NAMALWA (cell line): ENCODE measurements at regions not wholly inside any gene's neighbourhood (a gene's known extent, or its start where the extent isn't known, plus 50 kb on each side); places are given as distances from the start of the nearest gene placed in this dataset.
"Not testable (repeated sequence)": the region's sequence is repeated elsewhere in the genome, so short reads cannot be mapped to it uniquely, and the experiment has no call there.

Experiments used
- DNase-seq: peaks from one replicate; pipeline ENCODE4 v3.0.0-alpha.2; 2015; ENCODE audit warnings: low spot score

DNA sequence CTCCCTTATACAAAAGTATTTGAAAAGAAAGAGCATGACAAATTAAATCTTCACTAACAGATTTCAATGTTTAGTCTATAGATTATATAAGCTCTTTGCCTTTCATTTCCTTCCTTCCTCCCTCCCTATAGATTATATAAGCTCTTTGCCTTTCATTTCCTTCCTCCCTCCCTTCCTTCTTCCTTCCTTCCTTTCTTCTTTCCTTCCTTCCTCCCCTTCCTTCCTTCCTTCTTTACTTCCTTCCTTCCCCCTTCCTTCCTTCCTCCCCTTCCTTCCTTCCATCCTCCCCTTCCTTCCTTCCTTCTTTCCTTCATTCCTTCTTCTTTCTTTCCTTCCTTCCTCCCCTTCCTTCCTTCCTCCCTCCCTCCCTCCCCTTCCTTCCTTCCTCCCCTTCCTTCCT is 209.8 kb upstream of the CBLB start:
- no peak for DNase-seq

DNA sequence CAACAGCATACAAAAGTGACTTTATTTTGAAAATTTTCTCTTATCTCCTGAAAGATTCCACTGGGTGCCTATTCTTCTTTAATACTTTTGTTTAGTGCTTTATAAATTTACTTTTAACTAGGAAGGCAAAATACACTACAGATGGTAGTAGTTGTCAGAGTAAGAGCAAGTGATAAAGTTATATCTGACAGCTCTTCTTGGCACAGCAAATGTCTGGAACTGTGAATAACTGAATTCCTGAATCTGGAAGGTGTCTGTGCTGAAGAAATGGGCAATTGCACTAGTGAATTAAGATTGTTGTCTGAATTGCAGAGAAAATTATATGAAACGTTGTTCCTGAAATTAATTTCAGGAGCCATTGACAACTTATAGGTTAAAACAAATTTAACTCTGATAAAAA is 213.8 kb upstream of the CBLB start:
- DNase-seq, result no peak

GRCh38 chr3:106083207-106083606 is 214.4 kb upstream of the CBLB start:
- DNase-seq, result no peak

DNA sequence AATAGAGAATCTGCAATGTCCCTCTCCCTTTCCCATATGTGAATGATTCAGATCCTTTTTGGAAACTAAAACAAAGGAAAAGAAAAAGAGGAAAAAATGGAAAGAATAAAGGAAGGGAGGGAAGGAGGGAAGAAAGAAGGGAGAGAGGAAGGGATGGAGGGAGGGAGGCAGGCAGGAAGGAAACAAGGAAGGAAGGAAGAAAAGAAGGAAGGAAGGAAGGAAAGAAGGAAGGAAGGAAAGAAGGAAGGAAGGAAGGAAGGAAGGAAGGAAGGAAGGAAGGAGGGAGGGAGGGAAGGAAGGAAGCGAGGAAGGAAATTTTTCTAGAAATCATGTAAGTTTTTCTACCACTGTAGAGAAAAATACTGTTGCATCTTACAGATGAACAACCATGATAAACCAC is 215.0 kb upstream of the CBLB start:
- no peak for DNase-seq

DNA sequence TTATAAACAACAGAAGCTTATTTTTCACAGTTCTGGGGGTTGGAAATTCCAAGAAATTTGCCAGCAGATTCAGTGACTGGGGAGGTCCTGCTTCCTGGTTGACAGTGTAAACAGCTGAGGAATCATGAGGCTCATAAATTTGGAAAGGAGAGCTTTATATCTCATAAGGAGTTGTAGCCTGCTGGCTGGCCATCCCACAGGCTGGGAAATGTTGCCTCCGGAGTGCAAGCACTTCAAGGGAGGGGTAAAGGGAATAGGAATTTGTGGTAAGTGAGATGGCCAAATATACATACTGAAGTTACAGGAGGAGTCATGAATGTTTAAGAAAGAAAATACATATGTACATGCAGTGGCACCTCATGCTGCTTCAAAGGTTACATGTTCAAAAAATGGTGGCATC is 217.2 kb upstream of the CBLB start:
- no peak for DNase-seq

DNA sequence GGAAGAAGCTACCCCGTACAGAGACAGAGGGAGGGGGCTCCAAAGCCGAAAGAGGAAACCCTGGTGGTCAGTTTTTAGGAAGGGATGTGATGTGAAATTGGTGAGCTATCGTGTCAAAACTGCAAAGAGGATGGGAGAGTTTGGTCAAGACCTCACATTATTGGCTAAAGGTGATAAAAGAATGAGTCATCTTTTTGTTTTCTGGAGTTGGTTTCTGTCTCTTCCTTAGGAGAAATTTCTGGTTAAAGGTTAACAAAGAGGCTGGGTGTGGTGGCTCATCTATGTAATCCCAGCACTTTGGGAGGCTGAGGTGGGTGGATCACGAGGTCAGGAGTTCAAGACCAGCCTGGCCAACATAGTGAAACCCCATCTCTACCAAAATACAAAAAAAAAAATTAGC is 217.8 kb upstream of the CBLB start:
- DNase-seq, result no peak

DNA sequence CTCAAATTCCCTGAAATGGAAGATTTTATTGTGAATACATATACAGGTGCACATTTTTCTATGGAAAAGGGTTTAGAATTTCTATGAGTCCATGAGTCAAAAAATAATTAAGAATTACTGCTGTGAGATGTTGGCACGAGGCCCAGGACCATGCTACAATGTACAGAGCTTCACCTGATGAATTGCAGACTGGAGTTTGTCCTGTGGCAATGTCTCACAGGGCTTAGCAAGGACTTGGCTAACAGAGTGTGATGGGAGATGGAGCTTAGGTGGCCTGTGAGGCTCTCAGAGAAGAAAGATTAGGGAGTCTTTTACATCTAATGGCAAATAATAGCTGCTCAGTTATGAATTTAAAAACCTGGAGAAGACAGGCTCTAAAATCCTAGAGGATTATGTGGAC is 219.5 kb upstream of the CBLB start:
- no peak for DNase-seq

DNA sequence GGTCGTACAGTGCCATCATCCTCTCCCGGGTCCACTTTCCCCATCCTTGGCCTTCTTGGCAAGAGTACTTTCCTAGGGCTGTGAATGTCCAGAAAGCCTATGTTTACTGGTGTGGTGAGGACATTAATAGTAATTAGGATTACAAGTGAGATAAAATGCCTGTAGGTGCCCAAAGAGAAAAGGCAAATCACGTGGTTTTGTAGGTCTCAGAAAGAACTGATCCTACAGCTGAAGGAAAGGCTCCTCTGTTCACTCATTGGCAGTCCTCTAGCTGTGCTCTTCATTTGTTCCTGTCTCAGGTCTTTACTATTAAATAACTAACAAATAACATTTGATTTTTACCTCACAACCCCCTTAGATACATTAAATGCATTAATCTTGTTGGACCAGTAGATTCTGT is 220.1 kb upstream of the CBLB start:
- DNase-seq, result no peak

DNA sequence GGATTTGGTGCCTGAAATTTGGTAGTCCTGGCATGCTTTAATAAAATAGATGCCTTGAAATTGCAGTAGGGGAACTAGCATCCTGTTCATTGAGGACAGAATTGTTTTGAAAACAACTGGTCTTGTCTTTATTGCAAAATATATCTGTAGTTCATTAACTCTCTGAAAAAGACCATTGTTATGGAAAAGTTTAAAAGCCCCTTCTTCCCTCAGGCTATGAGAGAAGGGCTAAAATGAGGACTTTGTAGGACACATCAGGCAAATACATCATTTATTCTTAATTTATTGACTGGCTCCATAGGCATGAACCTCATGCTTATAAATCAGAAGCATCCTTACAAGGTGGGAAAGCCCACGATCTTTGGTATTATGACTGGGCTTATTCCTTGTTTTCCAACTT is 221.0 kb upstream of the CBLB start:
- no peak for DNase-seq

DNA sequence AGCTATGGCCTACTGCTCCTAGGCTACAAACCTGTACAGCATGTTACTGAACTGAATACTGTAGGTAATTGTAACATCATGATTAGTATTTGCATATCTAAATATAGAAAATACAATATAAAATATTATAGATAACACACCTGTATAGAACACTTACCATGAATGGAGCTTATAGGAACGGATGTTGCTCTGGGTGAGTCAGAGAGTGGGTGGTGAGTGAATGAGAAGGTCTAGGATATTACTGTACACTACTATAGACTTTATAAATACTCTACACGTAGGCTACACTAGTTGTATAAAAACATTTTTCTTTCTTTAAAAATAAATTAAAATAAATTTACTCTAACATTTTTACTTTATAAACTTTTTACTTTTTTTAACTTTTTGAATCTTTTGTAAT is 224.0 kb upstream of the CBLB start:
- no peak for DNase-seq

DNA sequence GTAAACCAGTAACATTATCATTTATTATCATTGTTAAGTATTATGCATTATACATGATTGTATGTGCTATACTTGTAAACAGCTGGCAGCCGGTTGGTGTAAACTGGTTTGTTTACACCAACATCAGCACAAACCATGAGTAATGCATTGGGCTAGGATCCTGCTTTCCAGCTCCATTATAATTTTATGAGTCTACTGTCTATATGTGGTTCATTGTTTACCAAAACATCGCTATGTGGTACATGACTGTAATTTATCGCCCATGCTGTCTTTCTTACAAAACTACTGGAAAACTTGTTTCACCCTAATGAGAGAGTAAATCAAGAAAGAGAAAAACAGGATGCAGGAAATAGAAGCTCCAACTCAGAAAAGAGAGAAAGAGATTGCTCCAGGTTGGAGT is 224.8 kb upstream of the CBLB start:
- DNase-seq, result no peak

DNA sequence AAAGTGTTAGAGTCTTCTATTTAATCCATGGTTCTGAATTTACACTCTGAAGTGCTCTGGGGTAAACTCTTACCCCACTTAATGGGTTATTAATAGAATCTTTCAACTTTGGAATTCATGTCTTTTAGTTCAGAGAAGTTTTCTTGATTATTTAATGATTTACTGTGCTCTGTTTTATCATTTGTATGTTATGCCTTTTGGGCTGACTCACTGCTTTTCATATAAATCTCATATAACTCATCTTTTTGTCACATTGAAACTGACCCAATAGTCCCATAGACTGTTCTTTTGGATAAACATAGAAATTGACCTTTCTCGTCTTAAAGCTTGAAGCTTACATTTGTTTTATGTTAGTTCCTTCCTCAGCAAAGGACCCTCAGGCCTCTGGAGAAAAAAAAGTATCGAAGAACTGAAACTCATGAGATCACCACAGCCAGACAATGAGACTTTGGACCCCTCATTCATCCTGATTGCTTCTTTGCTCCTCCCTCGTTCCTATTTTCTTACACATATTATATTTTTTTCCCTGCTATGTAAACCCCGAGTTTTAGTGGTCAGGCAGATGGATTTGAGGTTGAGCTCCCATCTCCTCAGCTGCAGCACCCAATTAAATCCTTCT is 229.1 kb upstream of the CBLB start:
- DNase-seq, result no peak

GRCh38 chr3:106103383-106103782 is 234.6 kb upstream of the CBLB start:
- no peak for DNase-seq

- DNase-seq, result no peak
Observed at GRCh38 chr3:106104078-106104477, 235.3 kb upstream of the CBLB start.

DNA sequence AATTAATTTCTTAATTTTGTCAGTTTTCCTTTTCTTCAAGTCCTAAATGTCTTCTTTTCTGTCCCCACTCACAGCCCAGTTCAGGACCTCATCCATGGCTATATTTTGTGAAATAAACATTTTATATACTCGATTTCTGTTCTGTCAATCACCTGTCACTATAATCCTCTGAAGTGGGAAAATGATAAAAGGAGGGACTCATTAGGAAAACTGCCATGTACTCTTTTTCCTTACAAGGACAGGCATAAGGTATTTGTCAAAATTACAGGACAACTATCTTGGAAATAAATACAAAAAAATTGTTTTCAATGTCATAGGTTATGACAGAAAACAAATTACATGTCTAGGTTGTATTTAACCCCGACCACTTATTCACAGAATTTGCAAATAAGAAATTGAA is 240.1 kb upstream of the CBLB start:
- no peak for DNase-seq

- not testable (repeated sequence) for DNase-seq
Observed at GRCh38 chr3:106112561-106112960, 243.7 kb upstream of the CBLB start.

DNA sequence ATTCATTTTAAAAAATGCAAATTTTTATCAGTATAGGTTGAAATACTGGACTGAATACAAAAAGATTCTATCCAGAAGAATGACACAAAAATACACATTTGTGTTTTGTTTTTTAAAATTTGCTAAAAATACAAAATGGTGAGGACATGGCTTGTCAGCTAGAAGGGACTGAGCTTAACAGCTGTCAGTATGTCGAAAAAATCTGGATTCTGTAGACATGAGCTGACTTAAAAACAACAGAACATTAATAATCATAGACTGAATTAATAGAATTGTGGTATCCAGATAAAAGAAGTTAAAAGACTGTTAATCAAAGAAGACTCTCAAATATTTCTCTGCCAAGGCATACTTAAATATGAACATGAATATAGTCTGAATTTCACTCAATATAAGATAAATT is 244.9 kb upstream of the CBLB start:
- no peak for DNase-seq

DNA sequence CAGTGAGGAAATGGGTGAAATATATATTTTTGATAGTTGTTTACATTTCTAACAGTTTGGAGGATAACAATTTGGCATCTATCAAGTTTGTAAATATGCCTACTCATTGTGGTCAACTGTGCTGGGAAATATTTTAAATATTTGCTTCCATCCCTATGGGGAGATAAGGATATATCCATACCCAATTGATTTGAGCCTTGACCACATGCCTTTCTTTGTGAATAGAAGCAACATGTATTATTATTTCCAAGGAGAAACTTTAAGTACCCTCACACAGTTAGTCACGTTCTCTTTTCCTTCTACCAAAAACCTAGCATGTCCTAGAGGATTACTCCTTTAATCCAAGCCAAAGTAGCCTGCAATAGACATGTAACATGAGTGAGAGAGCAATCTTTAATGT is 245.4 kb upstream of the CBLB start:
- no peak for DNase-seq

DNA sequence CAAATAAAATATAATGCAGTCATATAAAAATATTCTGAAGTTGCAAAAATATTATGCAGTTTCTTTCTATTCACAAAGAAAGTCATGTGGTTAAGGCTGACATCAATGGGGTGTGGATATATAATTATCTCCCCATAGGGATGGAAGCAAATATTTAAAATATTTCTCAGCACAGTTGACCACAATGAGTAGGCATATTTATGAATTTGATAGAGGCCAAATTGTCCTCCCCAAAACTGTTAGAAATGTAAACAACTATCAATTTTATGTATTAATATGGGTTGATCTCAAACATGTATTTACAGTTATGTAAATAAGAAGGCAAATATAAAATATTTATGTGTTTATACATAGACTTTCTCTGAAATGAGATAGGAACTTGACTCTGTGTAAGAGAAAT is 246.0 kb upstream of the CBLB start:
- DNase-seq, result no peak

- no peak for DNase-seq
Observed at GRCh38 chr3:106115557-106115956, 246.7 kb upstream of the CBLB start.

DNA sequence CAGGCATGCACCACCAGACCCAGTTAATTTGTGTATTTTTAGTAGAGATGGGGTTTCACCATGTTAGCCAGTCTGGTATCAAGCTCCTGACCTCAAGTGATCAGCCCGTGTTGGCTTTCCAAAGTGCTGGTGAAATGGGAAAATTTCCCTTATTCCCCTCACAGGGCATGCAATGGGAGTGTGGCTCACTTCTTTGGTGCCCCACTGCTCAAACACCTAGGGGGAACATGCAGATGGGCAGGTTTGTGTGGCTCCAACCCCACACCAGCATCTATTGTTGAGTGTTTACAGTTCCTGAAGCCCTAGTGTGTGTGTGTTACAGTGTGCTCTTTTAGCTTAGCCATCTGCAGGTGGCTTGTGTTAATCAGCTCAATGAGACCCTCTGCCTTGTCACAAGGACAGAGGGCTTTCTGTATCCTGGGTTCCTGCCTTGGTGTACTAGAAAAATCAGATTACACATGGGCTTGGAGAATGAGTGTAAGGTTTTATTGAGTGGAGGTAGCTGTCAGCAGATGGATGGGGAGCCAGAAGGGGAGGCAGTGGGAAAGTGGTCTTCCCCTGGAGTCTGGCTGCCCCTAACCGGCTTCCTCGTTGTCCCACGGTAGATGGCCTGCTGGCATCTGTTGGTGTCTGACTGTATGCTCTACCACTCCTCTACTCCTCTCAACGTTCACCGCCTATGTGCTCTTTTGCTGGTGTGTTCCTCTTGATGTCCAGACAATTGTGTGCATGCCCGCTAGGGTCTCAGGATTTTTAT is 248.1 kb upstream of the CBLB start:
- no peak for DNase-seq

DNA sequence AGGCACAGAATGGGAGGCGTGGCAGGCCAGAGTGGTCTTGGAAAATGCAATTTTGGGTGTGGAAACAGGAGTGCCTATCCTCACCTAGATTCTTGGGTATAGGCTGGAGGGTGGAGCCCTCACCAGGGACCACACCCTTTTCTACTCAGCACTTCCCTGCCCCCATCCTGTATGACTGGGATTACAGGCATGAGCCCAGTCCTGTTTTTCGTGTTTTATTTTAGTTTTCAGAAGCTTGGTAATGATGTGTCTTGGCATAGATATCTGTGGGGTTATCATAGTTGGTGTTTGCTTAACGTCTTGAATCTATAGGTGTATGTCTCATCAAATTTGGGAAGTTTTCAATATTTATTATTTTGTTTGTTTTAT is 248.7 kb upstream of the CBLB start:
- DNase-seq, result no peak

DNA sequence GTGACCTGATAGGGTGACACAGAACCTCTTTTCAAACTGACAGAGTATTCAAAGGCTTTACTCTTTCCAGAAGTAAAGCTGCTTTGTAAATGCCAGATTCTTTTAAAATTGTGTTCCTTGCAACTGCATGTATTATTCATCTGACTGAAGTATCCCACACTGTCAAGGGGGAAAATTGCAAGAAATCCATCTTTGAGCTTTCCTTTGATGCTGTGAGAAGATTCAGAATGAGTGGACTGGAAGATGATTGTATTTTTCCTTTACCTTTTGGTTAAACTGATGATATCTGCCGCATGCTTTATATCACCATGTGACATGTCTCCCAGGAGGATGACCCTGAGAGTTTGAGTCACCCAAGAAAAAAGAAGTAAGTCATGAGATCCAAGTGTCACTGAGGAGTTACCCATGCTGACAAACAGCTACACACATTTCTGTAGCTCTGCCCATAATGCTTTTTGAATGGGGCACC is 250.8 kb upstream of the CBLB start:
- DNase-seq, result no peak

DNA sequence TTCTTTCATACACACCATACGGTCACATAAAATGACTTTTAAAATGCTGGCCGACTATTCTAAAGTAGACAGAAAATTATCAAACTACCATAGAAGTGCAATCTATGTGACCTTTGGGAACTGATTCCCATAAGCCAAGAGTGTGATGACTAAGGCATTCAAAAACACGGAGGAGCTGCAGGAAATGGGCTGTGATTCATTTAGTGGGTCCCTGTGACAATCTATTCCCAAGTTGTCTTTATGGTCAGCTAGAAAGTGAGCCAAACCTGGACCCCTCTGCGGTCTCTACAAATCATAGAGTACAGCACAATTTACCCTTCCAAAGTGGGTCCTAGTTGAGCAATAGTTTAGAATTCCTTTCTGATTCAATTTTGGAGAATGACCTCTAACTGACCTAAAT is 251.5 kb upstream of the CBLB start:
- no peak for DNase-seq
